H1 (cell line): ENCODE measurements at regions not wholly inside any gene's neighbourhood (a gene's known extent, or its start where the extent isn't known, plus 50 kb on each side); places are given as distances from the start of the nearest gene placed in this dataset.

Experiments
- CTCF ChIA-PET: fragments of 300-600 bp; sonication (Branson Sonifier 250); formaldehyde crosslinking; loops from one replicate; lab custom pipeline; 2021; ENCODE audit not compliant: partially characterized antibody; lab: Charles Lee
- POLR2A ChIA-PET: fragments of 300-600 bp; sonication (Branson Sonifier 250); formaldehyde crosslinking; loops from one replicate; lab custom pipeline; 2021; ENCODE audit warnings: inconsistent platforms; ENCODE audit not compliant: partially characterized antibody; lab: Charles Lee
- DNase-seq, 2 experiments: peaks; one replicate each; pipeline versions ENCODE4 v3.0.0 to v3.0.0-alpha.2; 2010 to 2022; ENCODE audit warnings: low spot score in 2 of 2, low read depth in 1 of 2, mixed read lengths in 1 of 2
- FAIRE-seq: peaks from 2 replicates; lab custom pipeline; 2011; peaks lifted over from hg19 to GRCh38; lab: Jason Lieb, UNC
- H2AFZ ChIP-seq: 2 replicates; pipeline ENCODE4 v1.8.1; 2012; ENCODE audit warnings: low read length, inconsistent platforms
- H2AK5ac ChIP-seq: 2 replicates; pipeline ENCODE4 v1.6.1; 2013; ENCODE audit warnings: low read depth, low read length
- H2BK120ac ChIP-seq: replicated peaks from 2 replicates; pipeline ENCODE3; 2013; ENCODE audit warnings: low read depth, low read length, inconsistent platforms
- H2BK12ac ChIP-seq: 2 replicates; pipeline ENCODE4 v1.6.1; 2013; ENCODE audit warnings: low read depth, low read length
- H2BK15ac ChIP-seq: 2 replicates; pipeline ENCODE4 v1.6.1; 2013; ENCODE audit warnings: low read length
- H2BK20ac ChIP-seq: 2 replicates; pipeline ENCODE4 v1.6.1; 2013; ENCODE audit warnings: low read length
- H2BK5ac ChIP-seq: 2 replicates; pipeline ENCODE4 v1.6.1; 2013; ENCODE audit warnings: low read depth, low read length
- H3K14ac ChIP-seq: 2 replicates; pipeline ENCODE4 v1.6.1; 2013; ENCODE audit warnings: inconsistent platforms; ENCODE audit not compliant: insufficient read length
- H3K18ac ChIP-seq: 2 replicates; pipeline ENCODE4 v1.6.1; 2013; ENCODE audit warnings: low read length; ENCODE audit errors: extremely low read depth
- H3K23ac ChIP-seq: 2 replicates; pipeline ENCODE4 v1.6.1; 2013; ENCODE audit warnings: inconsistent platforms; ENCODE audit not compliant: insufficient read length
- H3K23me2 ChIP-seq: 2 replicates; pipeline ENCODE4 v1.6.1; 2013; ENCODE audit warnings: low read depth, low read length
- H3K27ac ChIP-seq: 2 replicates; pipeline ENCODE4 v1.6.1; 2011; ENCODE audit warnings: low read depth, low read length, inconsistent platforms
- H3K27me3 ChIP-seq, 4 experiments: replicated peaks in 1 of 4; 1 replicate in 1 of 4; 2 replicates in 3 of 4; pipeline versions ENCODE4 v1.6.1 to v1.8.1; 2011 to 2013; ENCODE audit warnings: low read length in 3 of 4, mild to moderate bottlenecking in 3 of 4, inconsistent platforms in 2 of 4, mixed read lengths in 2 of 4, moderate library complexity in 1 of 4; ENCODE audit not compliant: control insufficient read depth in 3 of 4, insufficient read depth in 3 of 4; ENCODE audit errors: extremely low read depth in 1 of 4
- H3K36me3 ChIP-seq, 4 experiments: 2 replicates each; pipeline versions ENCODE4 v1.6.1 to v1.8.1; 2011 to 2013; ENCODE audit warnings: mild to moderate bottlenecking in 4 of 4, low read length in 3 of 4, moderate library complexity in 2 of 4, control low read depth in 1 of 4, inconsistent platforms in 1 of 4; ENCODE audit not compliant: insufficient read depth in 4 of 4, control insufficient read depth in 2 of 4
- H3K4ac ChIP-seq: replicated peaks from 2 replicates; pipeline ENCODE3; 2013; ENCODE audit warnings: low read length, low read depth, mixed read lengths, inconsistent platforms; ENCODE audit not compliant: insufficient read length
- H3K4me1 ChIP-seq, 4 experiments: replicated peaks in 1 of 4; 1 replicate in 1 of 4; 2 replicates in 3 of 4; pipeline versions ENCODE4 v1.6.1 to v1.8.1; 2011 to 2013; ENCODE audit warnings: low read length in 3 of 4, inconsistent platforms in 2 of 4, mixed read lengths in 1 of 4; ENCODE audit not compliant: insufficient read depth in 4 of 4, control insufficient read depth in 3 of 4
- H3K4me2 ChIP-seq, 2 experiments: 2 replicates each; pipeline versions ENCODE4 v1.6.1 to v1.8.1; 2011 to 2013; ENCODE audit warnings: low read depth in 2 of 2, low read length in 2 of 2, control low read depth in 1 of 2, inconsistent platforms in 1 of 2, mild to moderate bottlenecking in 1 of 2; ENCODE audit not compliant: insufficient read depth in 1 of 2
- H3K4me3 ChIP-seq, 4 experiments: fragments of 200-600, 300-600 bp in 1 of 4; sonication (generic), shearing (Covaris generic), sonication (Bioruptor Twin) in 1 of 4; 2 replicates each; pipeline versions ENCODE4 v1.5.1 to v1.8.1; 2011 to 2016; ENCODE audit warnings: low read length in 4 of 4, low read depth in 3 of 4, control low read depth in 2 of 4, inconsistent platforms in 2 of 4, mild to moderate bottlenecking in 2 of 4, mixed read lengths in 1 of 4, moderate library complexity in 1 of 4; ENCODE audit not compliant: insufficient read depth in 2 of 4; ENCODE audit errors: extremely low read depth in 1 of 4
- H3K56ac ChIP-seq: replicated peaks from 2 replicates; pipeline ENCODE3; 2013; ENCODE audit warnings: low read depth, mild to moderate bottlenecking, mixed read lengths, low read length, inconsistent platforms; ENCODE audit not compliant: insufficient read length
- H3K79me1 ChIP-seq: 2 replicates; pipeline ENCODE4 v1.6.1; 2013; ENCODE audit warnings: low read depth, low read length, control low read depth
- H3K79me2 ChIP-seq, 2 experiments: 2 replicates each; pipeline versions ENCODE4 v1.6.1 to v1.8.1; 2012 to 2013; ENCODE audit warnings: low read length in 2 of 2, mild to moderate bottlenecking in 2 of 2, inconsistent platforms in 1 of 2; ENCODE audit not compliant: insufficient read depth in 2 of 2, control insufficient read depth in 1 of 2
- H3K9ac ChIP-seq, 4 experiments: replicated peaks in 1 of 4; 1 replicate in 1 of 4; 2 replicates in 3 of 4; pipeline versions ENCODE4 v1.6.1 to v1.8.1; 2011 to 2013; ENCODE audit warnings: low read depth in 3 of 4, low read length in 3 of 4, control low read depth in 2 of 4, mild to moderate bottlenecking in 2 of 4, moderate library complexity in 2 of 4, inconsistent platforms in 1 of 4; ENCODE audit errors: extremely low read depth in 1 of 4
- H3K9me3 ChIP-seq, 2 experiments: 2 replicates each; pipeline versions ENCODE4 v1.6.1 to v1.8.1; 2012 to 2013; ENCODE audit warnings: mild to moderate bottlenecking in 2 of 2, moderate library complexity in 2 of 2, control low read depth in 1 of 2, inconsistent platforms in 1 of 2, low read depth in 1 of 2, low read length in 1 of 2, mixed read lengths in 1 of 2; ENCODE audit not compliant: insufficient read depth in 2 of 2
- H4K20me1 ChIP-seq, 2 experiments: replicated peaks in 1 of 2; 2 replicates each; pipeline versions ENCODE3 to v1.8.1; 2011 to 2013; ENCODE audit warnings: inconsistent platforms in 2 of 2, low read length in 2 of 2, mild to moderate bottlenecking in 1 of 2; ENCODE audit not compliant: insufficient read depth in 2 of 2, control insufficient read depth in 1 of 2
- H4K5ac ChIP-seq: 2 replicates; pipeline ENCODE4 v1.6.1; 2013; ENCODE audit warnings: low read length, low read depth, mixed read lengths, inconsistent platforms; ENCODE audit not compliant: insufficient read length
- H4K8ac ChIP-seq: 2 replicates; pipeline ENCODE4 v1.8.0; 2013; ENCODE audit warnings: mild to moderate bottlenecking, moderate library complexity, low read length, inconsistent platforms; ENCODE audit not compliant: insufficient read depth; ENCODE audit errors: extremely low read depth
- H4K91ac ChIP-seq: replicated peaks from 2 replicates; pipeline ENCODE3; 2013; ENCODE audit warnings: low read length, mixed read lengths, inconsistent platforms; ENCODE audit not compliant: insufficient read length
- ASH2L ChIP-seq: fragments of 200-600, 300-600 bp; sonication (generic); IDR thresholded peaks from one replicate; pipeline ENCODE4 v1.7.1; 2017; ENCODE audit warnings: low read length
- EP300 ChIP-seq, 2 experiments: IDR thresholded peaks; 1 replicate in 1 of 2; 2 replicates in 1 of 2; pipeline ENCODE4 v1.6.1; 2011 to 2012; ENCODE audit warnings: low read depth in 2 of 2, low read length in 2 of 2, mild to moderate bottlenecking in 2 of 2, borderline replicate concordance in 1 of 2, inconsistent platforms in 1 of 2, moderate library complexity in 1 of 2
- HDAC2 ChIP-seq, 2 experiments: fragments of 300-600 bp in 1 of 2; sonication (generic) in 1 of 2; IDR thresholded peaks; 2 replicates each; pipeline ENCODE4 v1.6.1; 2011 to 2012; ENCODE audit warnings: low read depth in 2 of 2, low read length in 2 of 2, mild to moderate bottlenecking in 2 of 2, moderate library complexity in 2 of 2, borderline replicate concordance in 1 of 2, inconsistent platforms in 1 of 2
- NANOG ChIP-seq: IDR thresholded peaks from 2 replicates; pipeline ENCODE4 v1.6.1; 2011; ENCODE audit warnings: low read length, low read depth, mild to moderate bottlenecking, inconsistent platforms; ENCODE audit not compliant: insufficient read depth, poor library complexity, severe bottlenecking
- SP2 ChIP-seq: IDR thresholded peaks from 2 replicates; pipeline ENCODE4 v1.6.1; 2012; ENCODE audit warnings: mild to moderate bottlenecking, low read length, inconsistent platforms
- SP4 ChIP-seq: IDR thresholded peaks from 2 replicates; pipeline ENCODE4 v1.6.1; 2012; ENCODE audit warnings: low read length, inconsistent platforms
- TAF1 ChIP-seq: IDR thresholded peaks from 2 replicates; pipeline ENCODE4 v1.6.1; 2011; ENCODE audit warnings: mild to moderate bottlenecking, low read depth, low read length
- TAF7 ChIP-seq: optimal IDR thresholded peaks from 2 replicates; pipeline ENCODE3; 2011; ENCODE audit warnings: low read depth, mild to moderate bottlenecking, inconsistent platforms, low read length, moderate library complexity, borderline replicate concordance
- WGBS, 2 experiments: shearing (Covaris generic) in 1 of 2; methylation state at CpG; one replicate each; pipeline versions ENCODE4 v1.1.6 to v1.1.7; 2013 to 2015; ENCODE audit warnings: low lambda C conversion rate in 2 of 2, mixed read lengths in 2 of 2, inconsistent platforms in 1 of 2, low coverage in 1 of 2, missing lambda C conversion rate in 1 of 2; ENCODE audit not compliant: insufficient replicate concordance in 2 of 2, insufficient coverage in 1 of 2, insufficient read length in 1 of 2; ENCODE audit errors: extremely low coverage in 1 of 2, missing lambda C conversion rate in 1 of 2; 5-methylcytosine and 5-hydroxymethylcytosine counted together
- TF ChIP-seq, protein P1 (sequence below), 3 experiments: IDR thresholded peaks; 1 replicate in 2 of 3; 2 replicates in 1 of 3; pipeline versions ENCODE4 v1.5.1 to v1.6.1; 2011; ENCODE audit warnings: low read length in 3 of 3, mild to moderate bottlenecking in 3 of 3, inconsistent platforms in 2 of 3, low read depth in 1 of 3, moderate library complexity in 1 of 3; ENCODE audit not compliant: insufficient read depth in 1 of 3; ENCODE audit errors: control extremely low read depth in 1 of 3
- TF ChIP-seq, protein P2 (sequence below): IDR thresholded peaks from 2 replicates; pipeline ENCODE4 v1.6.1; 2012; ENCODE audit warnings: inconsistent platforms

DNA sequence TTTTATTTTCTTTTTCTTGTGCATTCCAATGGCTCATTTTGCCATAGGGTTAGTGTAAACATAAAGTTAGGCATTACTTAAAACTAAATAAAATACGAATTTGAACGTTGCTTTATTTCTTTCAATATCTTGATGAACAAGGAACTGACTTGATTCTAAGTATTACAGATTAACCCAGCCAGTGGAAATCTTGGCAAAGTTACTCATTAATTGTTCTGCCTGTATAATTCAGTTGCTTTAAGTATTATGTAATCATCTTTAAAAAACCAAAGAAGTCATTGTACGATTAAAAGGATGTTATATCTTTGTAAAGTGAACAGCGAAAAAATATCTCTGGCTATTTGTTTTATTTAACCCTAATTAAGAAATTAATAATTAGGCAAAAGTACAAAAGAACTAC, 737.9 kb upstream of the BCHE start:
- no peak for FAIRE-seq
- Histone ChIP-seq H3K27me3 (no peaks in the 10 kb centered on the region), H3K27ac (no peak overlapping the region), H2BK20ac (no peak overlapping the region), H3K4me1 (no peaks in the 10 kb centered on the region), H2BK15ac (no peak overlapping the region), H2BK120ac (no peak overlapping the region), H3K56ac (no peak overlapping the region), H4K20me1 (no peaks in the 10 kb centered on the region), H3K4me3 (no peak overlapping the region), H4K5ac (no peak overlapping the region), H4K8ac (no peak overlapping the region), H3K4me2 (no peak overlapping the region), H3K79me2 (no peaks in the 10 kb centered on the region), H3K14ac (no peak overlapping the region), H2BK5ac (no peak overlapping the region), H3K18ac (no peak overlapping the region), H3K36me3 (no peaks in the 10 kb centered on the region), H3K23ac (no peak overlapping the region), H3K23me2 (no peaks in the 10 kb centered on the region), H3K9me3 (peaks cover 0 to 10% of the 10 kb centered on the region in 2 experiments; a peak in 3 of 4 replicates), H4K91ac (no peak overlapping the region), H2BK12ac (no peak overlapping the region), H2AFZ (no peak overlapping the region), H3K79me1 (no peaks in the 10 kb centered on the region), H3K4ac (no peak overlapping the region), H3K9ac (no peak overlapping the region), H2AK5ac (no peak overlapping the region)
- ChIA-PET POLR2A (no interaction called here), CTCF (no interaction called here)
- WGBS, 2 experiments: 96% methylated on average over 4 of the region's 4 CpGs; no CpG with 5 or more reads in 1 of the 2 experiments
- DNase-seq: no peak
- TF ChIP-seq, protein P1, sequence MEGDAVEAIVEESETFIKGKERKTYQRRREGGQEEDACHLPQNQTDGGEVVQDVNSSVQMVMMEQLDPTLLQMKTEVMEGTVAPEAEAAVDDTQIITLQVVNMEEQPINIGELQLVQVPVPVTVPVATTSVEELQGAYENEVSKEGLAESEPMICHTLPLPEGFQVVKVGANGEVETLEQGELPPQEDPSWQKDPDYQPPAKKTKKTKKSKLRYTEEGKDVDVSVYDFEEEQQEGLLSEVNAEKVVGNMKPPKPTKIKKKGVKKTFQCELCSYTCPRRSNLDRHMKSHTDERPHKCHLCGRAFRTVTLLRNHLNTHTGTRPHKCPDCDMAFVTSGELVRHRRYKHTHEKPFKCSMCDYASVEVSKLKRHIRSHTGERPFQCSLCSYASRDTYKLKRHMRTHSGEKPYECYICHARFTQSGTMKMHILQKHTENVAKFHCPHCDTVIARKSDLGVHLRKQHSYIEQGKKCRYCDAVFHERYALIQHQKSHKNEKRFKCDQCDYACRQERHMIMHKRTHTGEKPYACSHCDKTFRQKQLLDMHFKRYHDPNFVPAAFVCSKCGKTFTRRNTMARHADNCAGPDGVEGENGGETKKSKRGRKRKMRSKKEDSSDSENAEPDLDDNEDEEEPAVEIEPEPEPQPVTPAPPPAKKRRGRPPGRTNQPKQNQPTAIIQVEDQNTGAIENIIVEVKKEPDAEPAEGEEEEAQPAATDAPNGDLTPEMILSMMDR (IDR thresholded peaks at IDR 0.05; ENCODE audit: control extremely low read depth in 1 of 3, insufficient read depth in 1 of 3, low read depth in 1 of 3, low read length in 3 of 3): no peak
- TF ChIP-seq, protein P2, sequence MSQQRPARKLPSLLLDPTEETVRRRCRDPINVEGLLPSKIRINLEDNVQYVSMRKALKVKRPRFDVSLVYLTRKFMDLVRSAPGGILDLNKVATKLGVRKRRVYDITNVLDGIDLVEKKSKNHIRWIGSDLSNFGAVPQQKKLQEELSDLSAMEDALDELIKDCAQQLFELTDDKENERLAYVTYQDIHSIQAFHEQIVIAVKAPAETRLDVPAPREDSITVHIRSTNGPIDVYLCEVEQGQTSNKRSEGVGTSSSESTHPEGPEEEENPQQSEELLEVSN: no peak
- TF ChIP-seq ASH2L (no peak), SP4 (no peak), SP2 (no peak), TAF7 (no peak), TAF1 (no peak), EP300 (IDR thresholded peaks at IDR 0.05; ENCODE audit: borderline replicate concordance in 1 of 2, low read depth in 2 of 2, low read length in 2 of 2) (no peak), HDAC2 (IDR thresholded peaks at IDR 0.05; ENCODE audit: borderline replicate concordance in 1 of 2, low read depth in 2 of 2, low read length in 2 of 2) (no peak), NANOG (no peak)
